GM12873 (cell line): ENCODE measurements at regions not wholly inside any gene's neighbourhood (a gene's known extent, or its start where the extent isn't known, plus 50 kb on each side); places are given as distances from the start of the nearest gene placed in this dataset.
A peak's percentile ranks its signal among the peaks of the same experiment; 100 is the strongest.

Experiments
- TF ChIP-seq, protein P1 (sequence below): IDR thresholded peaks from 2 replicates; pipeline ENCODE4 v1.5.1; 2012; ENCODE audit warnings: low read depth, mild to moderate bottlenecking, moderate library complexity, low read length, control low read depth; ENCODE audit not compliant: insufficient read depth; ENCODE audit errors: missing control alignments

DNA sequence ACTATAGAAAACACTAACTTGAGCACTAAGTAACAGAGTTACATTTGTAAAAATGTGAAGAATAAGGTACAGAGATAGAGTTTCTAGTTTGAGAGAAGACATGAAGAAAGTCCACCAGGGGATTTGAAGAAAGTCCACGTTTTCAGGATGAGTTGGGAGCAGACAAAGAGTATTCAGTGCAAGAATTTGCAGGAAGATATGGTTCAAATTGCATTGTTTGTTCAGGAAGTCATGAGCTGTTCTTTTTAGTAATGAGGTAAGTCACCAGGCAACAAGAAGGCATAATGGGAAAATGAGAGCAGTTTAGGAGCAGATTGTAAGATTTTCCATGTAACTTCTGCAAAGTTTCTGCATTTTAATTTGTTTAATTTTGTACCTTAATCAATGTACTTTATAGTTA is 618.0 kb downstream of the DACH1 start:
- TF ChIP-seq, protein P1, sequence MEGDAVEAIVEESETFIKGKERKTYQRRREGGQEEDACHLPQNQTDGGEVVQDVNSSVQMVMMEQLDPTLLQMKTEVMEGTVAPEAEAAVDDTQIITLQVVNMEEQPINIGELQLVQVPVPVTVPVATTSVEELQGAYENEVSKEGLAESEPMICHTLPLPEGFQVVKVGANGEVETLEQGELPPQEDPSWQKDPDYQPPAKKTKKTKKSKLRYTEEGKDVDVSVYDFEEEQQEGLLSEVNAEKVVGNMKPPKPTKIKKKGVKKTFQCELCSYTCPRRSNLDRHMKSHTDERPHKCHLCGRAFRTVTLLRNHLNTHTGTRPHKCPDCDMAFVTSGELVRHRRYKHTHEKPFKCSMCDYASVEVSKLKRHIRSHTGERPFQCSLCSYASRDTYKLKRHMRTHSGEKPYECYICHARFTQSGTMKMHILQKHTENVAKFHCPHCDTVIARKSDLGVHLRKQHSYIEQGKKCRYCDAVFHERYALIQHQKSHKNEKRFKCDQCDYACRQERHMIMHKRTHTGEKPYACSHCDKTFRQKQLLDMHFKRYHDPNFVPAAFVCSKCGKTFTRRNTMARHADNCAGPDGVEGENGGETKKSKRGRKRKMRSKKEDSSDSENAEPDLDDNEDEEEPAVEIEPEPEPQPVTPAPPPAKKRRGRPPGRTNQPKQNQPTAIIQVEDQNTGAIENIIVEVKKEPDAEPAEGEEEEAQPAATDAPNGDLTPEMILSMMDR = no peak

DNA sequence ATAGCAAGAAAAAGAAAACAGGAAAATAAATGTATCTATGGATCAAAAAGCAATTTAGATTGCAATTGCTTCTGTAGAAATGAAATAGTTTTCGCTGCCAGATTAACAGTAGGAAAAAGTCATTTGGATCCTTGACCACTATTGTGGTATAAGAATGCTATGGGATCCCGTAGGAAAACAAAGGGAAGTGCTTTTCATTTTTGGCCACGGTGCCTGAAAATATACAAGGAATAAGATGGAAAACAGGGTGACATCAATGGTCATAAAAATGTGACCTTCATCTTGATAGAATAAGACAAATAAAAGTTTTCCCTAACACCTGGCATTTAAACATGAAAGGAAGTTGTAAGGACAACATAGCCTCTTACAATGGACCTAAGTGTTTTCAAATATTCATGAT is 622.8 kb downstream of the DACH1 start:
- TF ChIP-seq, protein P1 = no peak

- TF ChIP-seq, protein P1 = no peak
These were observed 624.8 kb downstream of the DACH1 start for GRCh38 chr13:71242201-71242600.

DNA sequence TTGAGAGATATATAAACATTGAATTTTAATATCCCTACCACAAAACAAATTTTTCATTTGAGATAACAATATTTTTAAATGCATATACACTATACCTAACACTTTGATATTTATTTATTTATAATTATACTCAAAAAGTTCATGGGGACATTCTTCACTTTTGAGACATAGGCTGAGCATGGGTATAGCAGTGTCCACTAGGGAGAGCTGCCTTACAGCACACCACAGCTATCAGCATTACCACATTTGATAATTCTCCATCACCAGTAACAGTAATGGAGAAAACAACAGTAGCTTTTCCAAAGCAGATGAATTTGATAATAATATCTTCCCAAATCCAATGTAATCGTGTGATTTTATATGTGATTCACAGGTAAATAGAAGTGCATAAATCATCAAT is 626.1 kb downstream of the DACH1 start:
- TF ChIP-seq, protein P1 = peak; percentile 17

- TF ChIP-seq, protein P1 = no peak
These were observed 629.7 kb downstream of the DACH1 start for GRCh38 chr13:71237332-71237731.

GRCh38 chr13:71219698-71220415 is 647.1 kb downstream of the DACH1 start:
- TF ChIP-seq, protein P1 = no peak

- TF ChIP-seq, protein P1 = peak; percentile 18
These were observed 648.0 kb downstream of the DACH1 start for GRCh38 chr13:71218960-71219359.
